HepG2 (cell line): ENCODE measurements at regions not wholly inside any gene's neighbourhood (a gene's known extent, or its start where the extent isn't known, plus 50 kb on each side); places are given as distances from the start of the nearest gene placed in this dataset.

ENCODE experiments used
- ATAC-seq: fragments of 200-7000 bp; cut with Tn5 transposase; 3 replicates; pipeline ENCODE4 v1.9.1; 2020; ENCODE audit warnings: mild to moderate bottlenecking, moderate library complexity
- BruUV-seq: library from RNA; stranded (reverse); fragments of 400-500 nt; replicated peaks from 2 replicates; lab custom pipeline; 2021; lab: Mats Ljungman, UMichigan
- CTCF ChIA-PET: fragments of 300-600 bp; formaldehyde crosslinking; extraction: SDS; loops from one replicate; lab custom pipeline; 2021; ENCODE audit warnings: low total read pairs, inconsistent platforms, low intra/inter-chr PET ratio; lab: Yijun Ruan, JAX
- POLR2A ChIA-PET: fragments of 350-600 bp; sonication (Branson Sonifier 250); formaldehyde crosslinking; loops from one replicate; lab custom pipeline; 2020; ENCODE audit warnings: antibody characterized with exemption, inconsistent platforms; lab: Yijun Ruan, JAX
- DNase-seq: peaks from one replicate; pipeline ENCODE4 v3.0.0-alpha.2; 2015; ENCODE audit warnings: low spot score
- FAIRE-seq: peaks from 3 replicates; lab custom pipeline; 2011; peaks lifted over from hg19 to GRCh38; lab: Jason Lieb, UNC
- H2AFZ ChIP-seq: one replicate; pipeline ENCODE4 v1.6.1; 2011; ENCODE audit warnings: low read length, inconsistent platforms
- H3K27ac ChIP-seq: fragments of 300-600 bp; 3 replicates; pipeline ENCODE4 v1.8.0; 2011; ENCODE audit warnings: mixed run types, mild to moderate bottlenecking, mixed read lengths, low read length, inconsistent platforms; ENCODE audit not compliant: insufficient read depth; ENCODE audit errors: extremely low read length
- H3K27me3 ChIP-seq, 2 experiments: fragments of 200-600 bp in 1 of 2; 2 replicates in 1 of 2; 3 replicates in 1 of 2; pipeline versions ENCODE4 v1.6.0 to v1.8.0; 2011; ENCODE audit warnings: low read length in 2 of 2, mild to moderate bottlenecking in 2 of 2, moderate library complexity in 2 of 2, inconsistent platforms in 1 of 2; ENCODE audit not compliant: insufficient read depth in 2 of 2, control insufficient read depth in 1 of 2
- H3K36me3 ChIP-seq, 2 experiments: fragments of 200-600 bp in 1 of 2; replicated peaks in 1 of 2; 2 replicates in 1 of 2; 3 replicates in 1 of 2; pipeline versions ENCODE4 v1.5.1 to v1.8.0; 2011; ENCODE audit warnings: low read length in 2 of 2, inconsistent platforms in 1 of 2; ENCODE audit not compliant: insufficient read depth in 2 of 2, control insufficient read depth in 1 of 2
- H3K4me1 ChIP-seq: 2 replicates; pipeline ENCODE4 v1.5.1; 2012; ENCODE audit warnings: low read length, inconsistent platforms; ENCODE audit not compliant: insufficient read depth
- H3K4me2 ChIP-seq: 2 replicates; pipeline ENCODE4 v1.6.0; 2011; ENCODE audit warnings: low read depth, low read length, inconsistent platforms
- H3K4me3 ChIP-seq, 3 experiments: fragments of 200-600 bp in 1 of 3; sonication (generic), shearing (Covaris generic) in 1 of 3; replicated peaks in 1 of 3; 2 replicates each; pipeline ENCODE4 v1.5.1; 2011 to 2016; ENCODE audit warnings: low read length in 3 of 3, inconsistent platforms in 2 of 3, low read depth in 2 of 3, mild to moderate bottlenecking in 2 of 3, control low read depth in 1 of 3, mixed read lengths in 1 of 3; ENCODE audit not compliant: insufficient read depth in 1 of 3
- H3K79me2 ChIP-seq: one replicate; pipeline ENCODE4 v1.6.1; 2011; ENCODE audit warnings: low read length, inconsistent platforms; ENCODE audit not compliant: insufficient read depth
- H3K9ac ChIP-seq: 2 replicates; pipeline ENCODE4 v1.6.0; 2011; ENCODE audit warnings: mild to moderate bottlenecking, low read depth, low read length, inconsistent platforms; ENCODE audit not compliant: insufficient read depth
- H3K9me3 ChIP-seq: 2 replicates; pipeline ENCODE4 v1.5.1; 2012; ENCODE audit warnings: mild to moderate bottlenecking, low read length
- H4K20me1 ChIP-seq: 2 replicates; pipeline ENCODE4 v1.6.0; 2011; ENCODE audit warnings: inconsistent platforms, mild to moderate bottlenecking, low read length, moderate library complexity; ENCODE audit not compliant: insufficient read depth
- BRD4 ChIP-seq: sonication (generic); formaldehyde crosslinking; IDR thresholded peaks from 2 replicates; pipeline ENCODE4 v1.4.0; 2020; ENCODE audit warnings: missing genetic modification reagents
- CEBPB ChIP-seq: IDR thresholded peaks from 2 replicates; pipeline ENCODE4 v1.6.1; 2011; ENCODE audit warnings: low read depth, low read length, improper control_type of control experiment, borderline replicate concordance
- FOXM1 ChIP-seq: sonication (generic); formaldehyde crosslinking; IDR thresholded peaks from 2 replicates; pipeline ENCODE4 v1.5.0; 2020; ENCODE audit warnings: missing genetic modification reagents
- HIVEP1 ChIP-seq: sonication (generic); formaldehyde crosslinking; IDR thresholded peaks from 2 replicates; pipeline ENCODE4 v1.4.0; 2020; ENCODE audit warnings: mild to moderate bottlenecking, missing genetic modification reagents
- HMGA1 ChIP-seq: sonication (generic); formaldehyde crosslinking; conservative IDR thresholded peaks from 2 replicates; pipeline ENCODE4 v1.4.0; 2020; ENCODE audit warnings: missing genetic modification reagents
- HOXA5 ChIP-seq: sonication (generic); formaldehyde crosslinking; IDR thresholded peaks from 2 replicates; pipeline ENCODE4 v1.4.0; 2020; ENCODE audit warnings: missing genetic modification reagents
- NCOA1 ChIP-seq: sonication (generic); formaldehyde crosslinking; IDR thresholded peaks from 2 replicates; pipeline ENCODE4 v1.9.0; 2021; ENCODE audit warnings: missing genetic modification reagents
- NCOA5 ChIP-seq: sonication (generic); formaldehyde crosslinking; IDR thresholded peaks from 2 replicates; pipeline ENCODE4 v1.4.0; 2020; ENCODE audit warnings: missing genetic modification reagents
- ONECUT2 ChIP-seq: sonication (generic); formaldehyde crosslinking; IDR thresholded peaks from 2 replicates; pipeline ENCODE4 v1.4.0; 2020; ENCODE audit warnings: missing genetic modification reagents
- PAF1 ChIP-seq: IDR thresholded peaks from 2 replicates; pipeline ENCODE4 v1.6.1; 2016; ENCODE audit warnings: missing genetic modification reagents, missing compliant biosample characterization
- RCOR2 ChIP-seq: IDR thresholded peaks from 2 replicates; pipeline ENCODE4 v1.6.1; 2016; ENCODE audit warnings: missing biosample characterization, missing genetic modification reagents
- ZBTB39 ChIP-seq: sonication (generic); formaldehyde crosslinking; IDR thresholded peaks from 2 replicates; pipeline ENCODE4 v1.5.0; 2020; ENCODE audit warnings: missing genetic modification reagents
- ZFX ChIP-seq: sonication (generic); formaldehyde crosslinking; IDR thresholded peaks from 2 replicates; pipeline ENCODE4 v1.4.0; 2020; ENCODE audit warnings: mild to moderate bottlenecking, low read depth, missing genetic modification reagents, moderate library complexity
- ZMAT3 ChIP-seq: sonication (generic); formaldehyde crosslinking; conservative IDR thresholded peaks from 2 replicates; pipeline ENCODE4 v1.7.0; 2021; ENCODE audit warnings: missing genetic modification reagents
- ZNF737 ChIP-seq: sonication (generic); formaldehyde crosslinking; IDR thresholded peaks from 2 replicates; pipeline ENCODE4 v1.5.0; 2020; ENCODE audit warnings: missing genetic modification reagents, mild to moderate bottlenecking, borderline replicate concordance
- WGBS: methylation state at CpG from one replicate; pipeline ENCODE4 v1.1.6; 2017; ENCODE audit warnings: low lambda C conversion rate; 5-methylcytosine and 5-hydroxymethylcytosine counted together
- in situ Hi-C: cut with HindIII; loops from 2 replicates; pipeline ENCODE4 v1.10.0; 2017; ENCODE audit warnings: low pct_unique_long_range_greater_than_20kb; ENCODE audit not compliant: extremely low pct_ligation_motif_present
- intact Hi-C: fragments of 100-400 bp; cut with micrococcal nuclease; formaldehyde crosslinking; loops from one replicate; pipeline ENCODE4 v1.10.0; 2022; ENCODE audit not compliant: unreplicated experiment

GRCh38 chr2:64350996-64351395 lies 103.0 kb upstream of the LGALSL start:
- H3K27ac ChIP-seq = no peak overlapping the region
- H3K79me2 ChIP-seq = no peaks in the 10 kb centered on the region
- no TSS peak for BruUV-seq
- H3K9me3 ChIP-seq = no peaks in the 10 kb centered on the region
- CTCF ChIA-PET = no interaction called here
- no peak overlapping the region for H2AFZ ChIP-seq
- no peak overlapping the region for H3K9ac ChIP-seq
- H4K20me1 ChIP-seq = no peaks in the 10 kb centered on the region
- no peaks in the 10 kb centered on the region for H3K4me1 ChIP-seq
- no peak overlapping the region for H3K4me3 ChIP-seq
- H3K4me2 ChIP-seq = no peak overlapping the region
- FAIRE-seq (no peak), DNase-seq (no peak)
- intact Hi-C loops = no loop called here
- in situ Hi-C loops = no loop called here
- TF ChIP-seq HIVEP1 (no peak), FOXM1 (CRISPR knock-in tag) (no peak), PAF1 (CRISPR knock-in tag) (no peak), RCOR2 (CRISPR knock-in tag) (no peak), ZMAT3 (no peak), NCOA5 (CRISPR knock-in tag) (no peak), ZFX (CRISPR knock-in tag) (0 out of 2 replicates have a peak, but pooled peaks have one; percentile 0)
- TF ChIP-seq, all 625 proteins: peak for 1
- H3K36me3 ChIP-seq = no peaks in the 10 kb centered on the region
- 20% methylated on average over 2 of the region's 2 CpGs for WGBS
- POLR2A ChIA-PET = no interaction called here
- H3K27me3 ChIP-seq = peaks cover 0 to 8% of the 10 kb centered on the region in 2 experiments; a peak in 1 of 5 replicates
- ATAC-seq = no peak

GRCh38 chr2:64352292-64352691 lies 101.7 kb upstream of the LGALSL start:
- CTCF ChIA-PET = no interaction called here
- no peak for TF ChIP-seq NCOA1 (CRISPR knock-in tag)
- no peak for TF ChIP-seq BRD4
- TF ChIP-seq ONECUT2 (CRISPR knock-in tag) = no peak
- TF ChIP-seq CEBPB = 0 out of 2 replicates have a peak, but pooled peaks have one; percentile 18
- TF ChIP-seq ZBTB39 (CRISPR knock-in tag) = no peak
- TF ChIP-seq ZNF737 = no peak
- TF ChIP-seq HMGA1 = no peak
- TF ChIP-seq HOXA5 (CRISPR knock-in tag) = no peak
- 0 out of 2 replicates have a peak, but pooled peaks have one; percentile 9 for TF ChIP-seq ZFX (CRISPR knock-in tag)
- no peak for FAIRE-seq

More at GRCh38 chr2:64352292-64352691, 101.7 kb upstream of the LGALSL start:
- POLR2A ChIA-PET = no interaction called here
- Histone ChIP-seq H4K20me1 (no peaks in the 10 kb centered on the region), H3K4me3 (no peak overlapping the region), H3K4me2 (no peak overlapping the region), H3K9ac (no peak overlapping the region), H3K79me2 (no peaks in the 10 kb centered on the region), H3K27me3 (peaks cover 0 to 18% of the 10 kb centered on the region in 2 experiments; a peak in 3 of 5 replicates), H3K9me3 (no peaks in the 10 kb centered on the region), H2AFZ (no peak overlapping the region), H3K36me3 (no peaks in the 10 kb centered on the region), H3K4me1 (no peaks in the 10 kb centered on the region), H3K27ac (no peak overlapping the region)
- DNase-seq (peak; percentile 29), ATAC-seq (peak; percentile 86)
- in situ Hi-C loops (no loop called here), intact Hi-C loops (no loop called here)
- no TSS peak for BruUV-seq
- 88% methylated on average over 1 of the region's 1 CpG for WGBS
